Adrenal gland (tissue), 5 donors: ENCODE measurements at regions not wholly inside any gene's neighbourhood (a gene's known extent, or its start where the extent isn't known, plus 50 kb on each side); places are given as distances from the start of the nearest gene placed in this dataset.

ENCODE experiments used
- POLR2A ChIP-seq, 2 donors: fragments of 450-650 bp; IDR thresholded peaks; one replicate each; pipeline ENCODE4 v1.6.1; 2017; ENCODE audit warnings: antibody characterized with exemption in 2 of 2, mild to moderate bottlenecking in 2 of 2, moderate library complexity in 1 of 2
- TF ChIP-seq, protein P1 (sequence below), 6 experiments: fragments of 450-650 bp in 4 of 6; fragments of 200-600 bp in 2 of 6; sonication (generic) in 1 of 6; IDR thresholded peaks; 1 replicate in 5 of 6; 2 replicates in 1 of 6; pipeline versions ENCODE4 v1.5.1 to v1.8.0; 2016 to 2021; ENCODE audit warnings: antibody characterized with exemption in 6 of 6, mild to moderate bottlenecking in 2 of 6, moderate library complexity in 1 of 6
- donor health status: DM: no; HTN: no; CAD: no.

GRCh38 chr14:56463271-56463890 lies 116.2 kb upstream of the TMEM260 start:
- TF ChIP-seq, protein P1, sequence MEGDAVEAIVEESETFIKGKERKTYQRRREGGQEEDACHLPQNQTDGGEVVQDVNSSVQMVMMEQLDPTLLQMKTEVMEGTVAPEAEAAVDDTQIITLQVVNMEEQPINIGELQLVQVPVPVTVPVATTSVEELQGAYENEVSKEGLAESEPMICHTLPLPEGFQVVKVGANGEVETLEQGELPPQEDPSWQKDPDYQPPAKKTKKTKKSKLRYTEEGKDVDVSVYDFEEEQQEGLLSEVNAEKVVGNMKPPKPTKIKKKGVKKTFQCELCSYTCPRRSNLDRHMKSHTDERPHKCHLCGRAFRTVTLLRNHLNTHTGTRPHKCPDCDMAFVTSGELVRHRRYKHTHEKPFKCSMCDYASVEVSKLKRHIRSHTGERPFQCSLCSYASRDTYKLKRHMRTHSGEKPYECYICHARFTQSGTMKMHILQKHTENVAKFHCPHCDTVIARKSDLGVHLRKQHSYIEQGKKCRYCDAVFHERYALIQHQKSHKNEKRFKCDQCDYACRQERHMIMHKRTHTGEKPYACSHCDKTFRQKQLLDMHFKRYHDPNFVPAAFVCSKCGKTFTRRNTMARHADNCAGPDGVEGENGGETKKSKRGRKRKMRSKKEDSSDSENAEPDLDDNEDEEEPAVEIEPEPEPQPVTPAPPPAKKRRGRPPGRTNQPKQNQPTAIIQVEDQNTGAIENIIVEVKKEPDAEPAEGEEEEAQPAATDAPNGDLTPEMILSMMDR (IDR thresholded peaks at IDR 0.05), result no peak
- no peak for TF ChIP-seq POLR2A (IDR thresholded peaks at IDR 0.05)
